Activated T-helper 17 cell treated with anti-CD3 and anti-CD28 coated beads, Interleukin-2, amount 50 U/mL, for 72 hours (primary cell): ENCODE measurements at regions not wholly inside any gene's neighbourhood (a gene's known extent, or its start where the extent isn't known, plus 50 kb on each side); places are given as distances from the start of the nearest gene placed in this dataset.
A peak's percentile ranks its signal among the peaks of the same experiment; 100 is the strongest.
"Not testable (repeated sequence)": the region's sequence is repeated elsewhere in the genome, so short reads cannot be mapped to it uniquely, and the experiment has no call there.

Experiments
- ATAC-seq: fragments of 150-1000 bp; cut with Tn5 transposase; replicated peaks from 2 replicates; pipeline ENCODE4 v1.10.0; 2021; ENCODE audit warnings: mild to moderate bottlenecking, moderate library complexity
- H3K27ac Mint-ChIP-seq: one replicate; pipeline ENCODE4 v1.8.0; 2022; ENCODE audit warnings: mixed read lengths
- H3K27me3 Mint-ChIP-seq: one replicate; pipeline ENCODE4 v1.8.0; 2022; ENCODE audit warnings: mixed read lengths
- H3K36me3 Mint-ChIP-seq: one replicate; pipeline ENCODE4 v1.8.0; 2022; ENCODE audit warnings: low read depth, mild to moderate bottlenecking, mixed read lengths
- H3K4me1 Mint-ChIP-seq: one replicate; pipeline ENCODE4 v1.8.0; 2022; ENCODE audit warnings: mixed read lengths
- H3K4me3 Mint-ChIP-seq: one replicate; pipeline ENCODE4 v1.8.0; 2022; ENCODE audit warnings: mild to moderate bottlenecking, mixed read lengths
- H3K9me3 Mint-ChIP-seq: one replicate; pipeline ENCODE4 v1.8.0; 2022; ENCODE audit warnings: mixed read lengths

- no peak for ATAC-seq
- Mint-ChIP-seq H3K27ac (no peak overlapping the region), H3K4me3 (no peak overlapping the region), H3K9me3 (no peaks in the 10 kb centered on the region), H3K36me3 (no peaks in the 10 kb centered on the region), H3K27me3 (peaks cover 32% of the 10 kb centered on the region), H3K4me1 (no peaks in the 10 kb centered on the region)
Observed at GRCh38 chr1:166703726-166704462, 135.4 kb upstream of the POGK start.

DNA sequence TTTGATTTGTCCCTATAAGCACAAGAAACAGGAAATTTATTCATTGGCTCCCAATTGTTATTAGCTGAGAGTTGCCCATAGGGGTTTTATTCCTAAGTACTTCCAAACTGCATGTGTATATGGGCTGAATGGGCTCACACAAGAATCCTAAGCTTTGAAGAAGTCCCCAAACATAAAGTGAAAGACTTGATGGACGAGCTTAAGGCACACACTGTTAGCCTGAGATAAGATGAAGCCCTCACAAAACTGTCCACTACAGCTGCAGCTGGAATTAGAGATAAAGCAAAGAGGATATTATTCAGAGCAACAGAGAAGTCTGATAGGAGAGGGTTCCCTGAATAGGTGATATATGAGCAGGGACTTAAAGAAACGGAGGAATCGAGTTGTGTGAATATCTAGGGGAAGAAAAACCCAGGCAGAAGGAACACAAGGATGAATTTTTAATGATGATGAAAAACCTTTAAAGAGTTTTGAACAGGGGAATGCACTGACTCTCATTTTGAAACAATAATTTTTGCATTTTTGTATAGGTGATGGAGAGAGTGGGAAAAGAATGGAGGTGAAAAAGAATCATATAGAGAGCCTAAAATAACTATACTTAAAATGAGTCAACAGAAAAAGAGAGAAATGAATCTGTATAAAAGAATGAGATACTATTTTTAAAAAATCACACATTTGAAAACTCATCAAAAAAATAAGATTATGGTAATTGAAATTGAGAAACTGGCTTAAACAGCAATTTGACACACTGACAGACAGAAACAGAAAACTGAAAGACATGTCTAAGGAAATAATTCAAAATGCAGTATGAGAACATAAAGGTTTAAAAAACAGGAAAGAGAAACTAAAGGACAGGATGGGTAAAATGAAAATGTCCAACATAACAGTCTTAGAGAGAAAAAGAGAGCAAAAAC lies 133.6 kb upstream of the POGK start:
- H3K4me3 Mint-ChIP-seq: no peak overlapping the region
- H3K27ac Mint-ChIP-seq: no peak overlapping the region
- ATAC-seq: peak; percentile 60
- peaks cover 30% of the 10 kb centered on the region for H3K27me3 Mint-ChIP-seq
- H3K4me1 Mint-ChIP-seq: no peaks in the 10 kb centered on the region
- H3K9me3 Mint-ChIP-seq: no peaks in the 10 kb centered on the region
- H3K36me3 Mint-ChIP-seq: no peaks in the 10 kb centered on the region

GRCh38 chr1:166716620-166717019 lies 122.7 kb upstream of the POGK start:
- H3K4me1 Mint-ChIP-seq: no peaks in the 10 kb centered on the region

DNA sequence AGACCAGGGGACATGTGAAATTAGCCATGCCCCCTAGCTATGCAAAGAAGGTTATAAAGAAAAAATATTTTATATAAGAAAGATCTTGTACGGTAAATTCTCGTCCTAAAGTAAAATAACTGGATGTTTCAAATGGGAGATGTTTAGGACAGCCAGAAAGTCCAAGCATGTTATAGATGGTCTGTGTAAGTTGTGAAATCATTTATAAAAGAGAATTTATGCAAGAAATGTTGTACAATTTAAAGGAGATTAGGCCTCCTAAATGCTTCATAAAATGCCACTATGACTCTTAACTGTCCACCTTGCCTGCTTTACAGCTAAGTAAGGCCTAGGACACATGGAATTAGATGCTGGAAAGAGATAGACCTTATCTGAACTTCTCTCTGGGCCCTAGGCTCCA lies 118.1 kb upstream of the POGK start:
- no peak for ATAC-seq
- Mint-ChIP-seq H3K4me3 (no peak overlapping the region), H3K27ac (no peak overlapping the region), H3K36me3 (no peaks in the 10 kb centered on the region), H3K9me3 (no peaks in the 10 kb centered on the region), H3K4me1 (no peaks in the 10 kb centered on the region), H3K27me3 (peaks cover 6% of the 10 kb centered on the region)

More at GRCh38 chr1:166716620-166717019, 122.7 kb upstream of the POGK start:
- Mint-ChIP-seq H3K36me3 (no peaks in the 10 kb centered on the region), H3K27ac (no peak overlapping the region), H3K9me3 (no peaks in the 10 kb centered on the region), H3K4me3 (no peak overlapping the region), H3K27me3 (no peaks in the 10 kb centered on the region)
- ATAC-seq: no peak

- Mint-ChIP-seq H3K27ac (no peak overlapping the region), H3K9me3 (peaks cover 4% of the 10 kb centered on the region), H3K4me3 (no peak overlapping the region), H3K36me3 (no peaks in the 10 kb centered on the region), H3K27me3 (peaks cover 32% of the 10 kb centered on the region), H3K4me1 (no peaks in the 10 kb centered on the region)
- no peak for ATAC-seq
Observed at GRCh38 chr1:166730299-166730888, 108.9 kb upstream of the POGK start.

GRCh38 chr1:166738140-166738539 lies 101.1 kb upstream of the POGK start:
- H3K4me1 Mint-ChIP-seq: no peaks in the 10 kb centered on the region
- no peaks in the 10 kb centered on the region for H3K36me3 Mint-ChIP-seq
- H3K27me3 Mint-ChIP-seq: peaks cover 19% of the 10 kb centered on the region
- no peak overlapping the region for H3K27ac Mint-ChIP-seq
- no peak overlapping the region for H3K4me3 Mint-ChIP-seq
- ATAC-seq: no peak
- no peaks in the 10 kb centered on the region for H3K9me3 Mint-ChIP-seq

DNA sequence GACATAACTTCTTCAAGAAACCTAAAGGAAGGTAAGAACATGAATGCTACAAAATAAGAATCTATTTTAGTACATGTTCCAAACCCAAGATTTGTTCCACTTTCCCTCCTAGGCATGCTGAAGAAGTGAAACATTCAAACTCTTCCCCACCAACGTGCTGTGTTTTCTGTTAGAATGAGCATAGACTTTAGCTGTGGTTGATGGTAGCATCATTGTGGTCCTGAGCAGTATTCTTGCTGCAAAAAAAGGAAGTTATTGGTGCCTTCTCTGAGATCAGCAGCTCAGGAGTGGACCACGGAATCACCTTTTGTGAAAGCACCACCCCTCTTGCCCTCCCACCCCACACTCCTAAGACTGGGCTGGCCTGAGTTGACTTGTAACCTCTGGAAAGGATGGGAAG lies 100.4 kb upstream of the POGK start:
- no peaks in the 10 kb centered on the region for H3K4me1 Mint-ChIP-seq
- H3K27me3 Mint-ChIP-seq: peaks cover 19% of the 10 kb centered on the region
- no peaks in the 10 kb centered on the region for H3K36me3 Mint-ChIP-seq
- peak; percentile 26 for ATAC-seq
- no peak overlapping the region for H3K27ac Mint-ChIP-seq
- no peak overlapping the region for H3K4me3 Mint-ChIP-seq
- no peaks in the 10 kb centered on the region for H3K9me3 Mint-ChIP-seq

GRCh38 chr1:166740668-166741276 lies 98.5 kb upstream of the POGK start:
- Mint-ChIP-seq H3K27ac (no peak overlapping the region), H3K9me3 (peaks cover 5% of the 10 kb centered on the region), H3K4me1 (no peaks in the 10 kb centered on the region), H3K36me3 (no peaks in the 10 kb centered on the region), H3K4me3 (no peak overlapping the region), H3K27me3 (peaks cover 17% of the 10 kb centered on the region)
- no peak for ATAC-seq

GRCh38 chr1:166763318-166763717 lies 76.0 kb upstream of the POGK start:
- no peak for ATAC-seq
- Mint-ChIP-seq H3K27ac (no peak overlapping the region), H3K4me1 (no peaks in the 10 kb centered on the region), H3K4me3 (no peak overlapping the region), H3K36me3 (no peaks in the 10 kb centered on the region), H3K9me3 (no peaks in the 10 kb centered on the region), H3K27me3 (peaks cover 3% of the 10 kb centered on the region)

GRCh38 chr1:166766942-166767341 lies 72.3 kb upstream of the POGK start:
- no peaks in the 10 kb centered on the region for H3K36me3 Mint-ChIP-seq
- H3K27me3 Mint-ChIP-seq: peaks cover 8% of the 10 kb centered on the region
- no peak overlapping the region for H3K27ac Mint-ChIP-seq
- H3K4me1 Mint-ChIP-seq: no peaks in the 10 kb centered on the region
- peaks cover 10% of the 10 kb centered on the region for H3K9me3 Mint-ChIP-seq
- H3K4me3 Mint-ChIP-seq: no peak overlapping the region
- ATAC-seq: no peak

DNA sequence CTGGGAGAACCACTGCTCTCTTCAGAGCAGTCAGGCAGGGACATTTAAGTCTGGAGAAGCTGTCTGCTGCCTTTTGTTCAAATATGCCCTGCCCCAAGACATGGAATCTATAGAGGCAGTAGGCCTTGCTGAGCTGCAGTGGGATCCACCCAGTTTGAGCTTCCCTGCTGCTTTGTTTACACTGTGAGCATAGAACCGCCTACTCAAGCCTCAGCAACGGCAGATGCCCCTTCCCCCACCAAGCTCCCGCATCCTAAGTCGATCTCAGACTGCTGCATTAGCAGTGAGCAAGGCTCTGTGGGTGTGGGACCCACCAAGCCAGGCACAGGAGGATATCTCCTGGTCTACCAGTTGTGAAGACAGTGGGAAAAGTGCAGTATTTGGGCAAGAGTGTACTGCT lies 54.6 kb upstream of the POGK start:
- peaks cover 26% of the 10 kb centered on the region for H3K27me3 Mint-ChIP-seq
- not testable (repeated sequence) for H3K4me1 Mint-ChIP-seq, H3K27ac Mint-ChIP-seq, H3K36me3 Mint-ChIP-seq, ATAC-seq, H3K9me3 Mint-ChIP-seq, H3K4me3 Mint-ChIP-seq

GRCh38 chr1:166785987-166786386 lies 53.3 kb upstream of the POGK start:
- Mint-ChIP-seq H3K4me3 (no peak overlapping the region), H3K36me3 (no peaks in the 10 kb centered on the region), H3K27ac (no peak overlapping the region), H3K9me3 (no peaks in the 10 kb centered on the region), H3K4me1 (no peaks in the 10 kb centered on the region), H3K27me3 (peaks cover 31% of the 10 kb centered on the region)
- ATAC-seq: no peak

DNA sequence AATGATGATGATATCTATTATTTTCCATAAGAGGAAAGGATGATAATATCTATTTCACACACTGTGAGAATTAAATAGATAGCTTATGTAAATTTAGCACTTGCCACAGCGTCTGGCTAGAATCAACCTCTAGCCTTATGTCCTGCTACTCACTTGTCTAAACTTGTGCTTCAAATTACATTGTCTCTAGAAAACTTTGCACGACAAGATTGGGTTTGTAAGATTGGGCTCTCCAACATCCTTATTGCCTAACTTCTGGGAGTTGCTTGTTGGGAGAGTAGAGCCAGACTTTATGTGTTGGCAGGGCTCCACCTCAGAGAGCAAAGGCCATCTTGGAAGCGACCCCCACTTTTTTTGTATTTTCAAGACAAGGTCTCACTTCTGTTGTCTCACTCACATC lies 50.0 kb upstream of the POGK start:
- H3K27me3 Mint-ChIP-seq: peaks cover 27% of the 10 kb centered on the region
- H3K27ac Mint-ChIP-seq: no peak overlapping the region
- no peak for ATAC-seq
- no peaks in the 10 kb centered on the region for H3K36me3 Mint-ChIP-seq
- H3K4me1 Mint-ChIP-seq: no peaks in the 10 kb centered on the region
- H3K4me3 Mint-ChIP-seq: no peak overlapping the region
- H3K9me3 Mint-ChIP-seq: no peaks in the 10 kb centered on the region
